HuH-7.5 (cell line): ENCODE measurements at regions not wholly inside any gene's neighbourhood (a gene's known extent, or its start where the extent isn't known, plus 50 kb on each side); places are given as distances from the start of the nearest gene placed in this dataset.
A peak's percentile ranks its signal among the peaks of the same experiment; 100 is the strongest.
"Not testable (repeated sequence)": the region's sequence is repeated elsewhere in the genome, so short reads cannot be mapped to it uniquely, and the experiment has no call there.

ENCODE experiments used
- DNase-seq: peaks from one replicate; pipeline ENCODE4 v3.0.0; 2011; ENCODE audit warnings: low spot score

- no peak for DNase-seq
These were observed 687.5 kb upstream of the FBXO33 start for GRCh38 chr14:40119765-40120164.

GRCh38 chr14:40119321-40119720 lies 687.1 kb upstream of the FBXO33 start:
- DNase-seq, result no peak

- no peak for DNase-seq
These were observed 683.4 kb upstream of the FBXO33 start for GRCh38 chr14:40115583-40115982.

GRCh38 chr14:40113671-40114070 lies 681.4 kb upstream of the FBXO33 start:
- DNase-seq, result peak; percentile 4

- DNase-seq, result no peak
These were observed 668.4 kb upstream of the FBXO33 start for GRCh38 chr14:40100544-40101196.

- no peak for DNase-seq
These were observed 667.1 kb upstream of the FBXO33 start for GRCh38 chr14:40099316-40099715.

- DNase-seq, result no peak
These were observed 666.2 kb upstream of the FBXO33 start for GRCh38 chr14:40098468-40098867.

- no peak for DNase-seq
These were observed 664.7 kb upstream of the FBXO33 start for GRCh38 chr14:40096968-40097367.

- DNase-seq, result no peak
These were observed 661.6 kb upstream of the FBXO33 start for GRCh38 chr14:40093800-40094199.

- DNase-seq, result no peak
These were observed 641.9 kb upstream of the FBXO33 start for GRCh38 chr14:40074169-40074568.

GRCh38 chr14:40072175-40072574 lies 639.9 kb upstream of the FBXO33 start:
- no peak for DNase-seq

GRCh38 chr14:40058901-40059897 lies 627.0 kb upstream of the FBXO33 start:
- no peak for DNase-seq

GRCh38 chr14:40053416-40053815 lies 621.2 kb upstream of the FBXO33 start:
- no peak for DNase-seq

GRCh38 chr14:40028991-40029390 lies 596.8 kb upstream of the FBXO33 start:
- no peak for DNase-seq

- DNase-seq, result no peak
These were observed 592.9 kb upstream of the FBXO33 start for GRCh38 chr14:40025101-40025500.

GRCh38 chr14:40010961-40011360 lies 578.7 kb upstream of the FBXO33 start:
- no peak for DNase-seq

GRCh38 chr14:40009771-40010170 lies 577.5 kb upstream of the FBXO33 start:
- DNase-seq, result no peak

GRCh38 chr14:40008345-40008744 lies 576.1 kb upstream of the FBXO33 start:
- not testable (repeated sequence) for DNase-seq

GRCh38 chr14:40004871-40005500 lies 572.8 kb upstream of the FBXO33 start:
- no peak for DNase-seq

GRCh38 chr14:40003773-40004172 lies 571.5 kb upstream of the FBXO33 start:
- no peak for DNase-seq

- DNase-seq, result no peak
These were observed 566.6 kb upstream of the FBXO33 start for GRCh38 chr14:39998854-39999253.

GRCh38 chr14:39998114-39998513 lies 565.9 kb upstream of the FBXO33 start:
- no peak for DNase-seq

GRCh38 chr14:39991041-39991440 lies 558.8 kb upstream of the FBXO33 start:
- DNase-seq, result no peak
